HG03442 (cell line): ENCODE measurements at regions not wholly inside any gene's neighbourhood (a gene's known extent, or its start where the extent isn't known, plus 50 kb on each side); places are given as distances from the start of the nearest gene placed in this dataset.

Experiments used
- ATAC-seq: cut with Tn5 transposase; IDR thresholded peaks from one replicate; pipeline ENCODE4 v1.9.1; 2021; ENCODE audit warnings: mild to moderate bottlenecking, moderate library complexity; ENCODE audit not compliant: unreplicated experiment

DNA sequence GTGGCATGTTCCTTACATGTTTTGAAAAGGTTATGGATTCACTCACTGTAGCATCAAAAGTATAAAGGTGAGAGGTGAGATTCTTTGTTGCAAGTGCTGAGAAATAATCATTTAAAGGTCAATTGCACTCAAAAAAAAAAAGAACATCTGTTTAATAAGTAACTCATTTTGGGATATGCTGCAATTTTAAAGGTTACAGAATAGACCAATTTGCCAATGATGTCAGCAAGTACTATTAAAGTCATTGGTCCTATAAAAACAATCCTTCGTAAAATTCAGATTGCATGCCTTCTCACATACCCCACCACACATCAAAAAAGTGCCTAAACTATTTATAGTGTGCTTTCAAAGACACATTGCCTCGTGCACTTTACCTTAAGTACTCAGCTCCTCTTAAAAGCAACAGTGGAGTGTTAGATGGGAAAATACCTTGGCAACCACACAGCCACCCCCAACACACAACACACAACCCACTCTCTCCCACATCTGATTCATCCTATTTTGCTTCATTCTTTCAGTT, 218.2 kb upstream of the ADGRL2 start:
- no peak for ATAC-seq

- ATAC-seq: no peak
These were observed 221.9 kb upstream of the ADGRL2 start for GRCh38 chr1:81578867-81579266.

GRCh38 chr1:81577004-81577697, 223.6 kb upstream of the ADGRL2 start:
- no peak for ATAC-seq

- no peak for ATAC-seq
These were observed 226.3 kb upstream of the ADGRL2 start for GRCh38 chr1:81574408-81574807.

DNA sequence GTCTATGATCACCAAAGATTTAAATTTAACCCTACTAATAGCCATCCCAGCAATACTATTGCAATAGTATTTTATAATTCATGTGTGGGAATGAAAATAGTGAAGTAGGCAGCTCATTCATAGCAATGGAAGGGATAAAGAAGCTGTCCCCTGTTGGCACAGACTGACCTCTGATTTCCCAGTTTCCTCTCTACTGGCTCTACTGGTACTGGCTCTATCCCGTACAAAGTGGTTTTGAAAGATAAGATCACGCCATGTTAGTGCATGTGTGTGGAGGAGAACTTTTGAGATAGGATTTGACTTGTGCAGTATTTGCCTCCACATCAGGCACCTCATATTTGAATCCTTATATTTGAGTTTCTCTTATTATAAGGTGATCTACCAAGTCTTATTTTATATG, 227.3 kb upstream of the ADGRL2 start:
- no peak for ATAC-seq

GRCh38 chr1:81571946-81572345, 228.8 kb upstream of the ADGRL2 start:
- ATAC-seq: no peak

- ATAC-seq: no peak
These were observed 231.0 kb upstream of the ADGRL2 start for GRCh38 chr1:81569761-81570160.

- ATAC-seq: no peak
These were observed 237.1 kb upstream of the ADGRL2 start for GRCh38 chr1:81563632-81564031.

DNA sequence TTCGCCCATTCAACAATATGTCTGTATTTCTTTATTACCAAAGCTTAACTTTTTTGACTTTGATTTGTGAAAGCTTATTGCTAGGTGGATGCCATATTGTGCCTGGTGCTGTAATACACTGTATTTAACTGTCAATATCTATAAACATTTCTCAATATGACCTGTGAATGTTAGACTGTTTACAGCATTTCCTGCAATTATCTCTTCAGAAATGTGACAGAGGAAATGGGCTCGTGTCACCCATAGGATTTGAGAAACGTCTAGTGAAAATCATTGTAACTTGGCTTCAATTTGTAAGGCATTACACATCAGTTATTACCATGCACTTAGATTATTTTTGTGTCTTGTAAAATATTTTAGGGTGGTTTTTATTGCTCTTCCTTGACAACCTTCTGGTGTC, 237.8 kb upstream of the ADGRL2 start:
- no peak for ATAC-seq

DNA sequence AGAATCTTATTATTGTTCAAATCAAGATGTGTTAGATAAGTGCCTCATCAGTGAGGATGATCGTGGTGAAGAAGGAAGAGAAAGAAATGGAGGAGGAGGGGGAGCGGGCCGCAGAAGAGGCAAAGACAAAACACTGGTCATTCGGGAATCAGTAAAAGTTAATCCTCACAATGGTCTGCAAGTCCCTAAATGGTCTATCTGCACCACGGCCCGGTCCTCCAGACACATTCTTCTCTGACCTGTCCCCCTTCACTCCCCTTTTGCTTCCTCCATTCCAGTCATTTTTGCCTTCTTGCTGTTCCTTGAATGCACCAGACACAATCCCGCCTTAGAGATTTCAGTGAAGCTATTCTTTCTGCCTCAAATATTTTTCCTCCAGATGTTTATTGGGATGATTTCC, 240.1 kb upstream of the ADGRL2 start:
- ATAC-seq: no peak

GRCh38 chr1:81559662-81560350, 240.9 kb upstream of the ADGRL2 start:
- peak; percentile 57 for ATAC-seq

- no peak for ATAC-seq
These were observed 242.2 kb upstream of the ADGRL2 start for GRCh38 chr1:81558291-81559076.

DNA sequence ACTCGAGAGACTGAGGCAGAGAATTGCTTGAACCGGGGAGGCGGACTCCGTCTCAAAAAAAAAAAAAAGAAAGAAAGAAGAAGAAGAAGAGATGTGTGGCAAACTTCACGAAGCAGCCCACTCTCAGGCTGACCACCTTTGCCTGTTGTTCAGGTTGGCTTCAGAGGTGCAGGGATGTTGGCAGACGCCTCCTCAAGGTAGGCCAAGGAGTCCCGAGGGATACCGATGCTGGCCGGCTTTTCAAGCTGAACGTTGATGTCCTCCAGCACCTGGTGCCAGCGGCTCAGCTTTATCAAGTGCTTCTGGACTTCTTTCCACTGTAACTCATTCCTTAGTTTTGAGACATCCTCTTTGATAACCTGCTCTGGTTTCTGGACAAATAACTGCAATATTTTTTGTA, 243.8 kb upstream of the ADGRL2 start:
- ATAC-seq: no peak

DNA sequence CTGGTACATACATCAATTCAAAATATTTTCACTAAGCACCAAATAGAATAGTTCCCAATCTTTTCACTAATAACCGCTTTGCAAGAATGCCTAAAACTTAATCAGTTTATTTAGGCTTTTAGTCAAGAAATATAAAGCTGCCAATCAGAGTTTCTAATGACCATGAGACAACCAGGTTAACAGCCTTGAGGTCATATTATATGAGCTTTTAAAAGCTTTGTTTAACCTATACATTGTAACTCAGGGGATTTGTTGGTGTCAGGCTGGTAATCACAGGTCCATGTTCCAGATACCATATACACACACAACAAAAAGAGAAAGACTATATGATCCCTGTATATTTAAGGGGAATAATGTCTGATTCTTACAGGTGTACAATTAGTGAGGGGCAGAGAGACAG, 246.2 kb upstream of the ADGRL2 start:
- no peak for ATAC-seq

GRCh38 chr1:81554108-81554507, 246.6 kb upstream of the ADGRL2 start:
- ATAC-seq: no peak

DNA sequence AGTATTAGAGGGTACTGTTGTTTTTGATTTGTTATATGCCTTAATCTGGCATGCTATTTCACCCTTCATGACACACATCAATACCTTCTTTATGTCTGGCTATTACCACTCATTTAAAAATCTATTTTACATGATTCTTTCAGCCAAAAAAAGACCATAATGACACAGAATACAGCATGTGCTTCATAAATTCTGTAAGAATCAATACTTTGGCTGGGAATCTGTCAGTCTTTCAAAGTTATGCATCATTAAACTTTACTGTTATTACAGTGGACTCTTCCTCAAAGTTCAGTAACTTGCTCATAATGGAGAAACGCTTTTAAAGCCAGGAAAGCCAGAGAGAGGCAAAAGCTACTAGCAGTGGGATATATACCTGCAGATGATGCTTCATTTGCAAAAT, 247.2 kb upstream of the ADGRL2 start:
- ATAC-seq: no peak

DNA sequence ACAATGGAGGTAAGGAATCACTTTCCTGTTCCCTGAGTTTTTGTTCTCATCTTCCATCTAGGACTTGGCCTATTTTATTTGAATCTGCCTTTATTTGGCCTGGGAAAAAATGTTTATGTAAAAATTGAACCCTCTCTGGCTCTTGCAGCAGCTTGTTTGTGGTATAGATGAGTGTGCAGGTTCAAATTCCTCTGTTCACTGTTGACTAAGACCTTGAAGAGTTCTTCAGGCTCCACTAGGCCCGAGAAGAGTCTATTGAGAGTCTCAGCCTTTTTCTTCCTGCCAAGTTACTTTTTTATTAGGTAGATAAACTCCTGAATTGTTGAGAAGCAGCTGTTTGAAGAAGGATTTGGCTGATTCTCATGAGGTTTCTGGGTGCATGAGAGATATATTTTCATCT, 248.8 kb upstream of the ADGRL2 start:
- no peak for ATAC-seq

DNA sequence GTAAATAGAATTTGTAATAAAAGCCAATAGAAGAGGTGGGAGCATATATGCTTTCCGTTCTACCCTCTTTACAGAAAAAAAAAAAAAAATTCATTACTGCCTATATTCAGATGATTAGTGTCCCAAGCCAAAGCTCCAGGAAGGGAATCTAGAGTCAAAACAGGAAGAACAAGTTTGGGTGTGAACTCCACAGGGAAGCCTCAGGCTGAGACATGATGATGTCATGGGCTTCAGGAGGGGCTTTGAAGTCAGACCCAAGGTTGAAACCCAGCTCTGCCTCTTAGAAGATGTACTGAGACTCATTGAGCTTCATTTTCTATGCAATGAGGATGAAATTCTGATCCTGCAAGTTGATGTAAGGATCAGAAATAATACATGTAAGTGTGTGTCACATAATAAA, 250.0 kb upstream of the ADGRL2 start:
- no peak for ATAC-seq

DNA sequence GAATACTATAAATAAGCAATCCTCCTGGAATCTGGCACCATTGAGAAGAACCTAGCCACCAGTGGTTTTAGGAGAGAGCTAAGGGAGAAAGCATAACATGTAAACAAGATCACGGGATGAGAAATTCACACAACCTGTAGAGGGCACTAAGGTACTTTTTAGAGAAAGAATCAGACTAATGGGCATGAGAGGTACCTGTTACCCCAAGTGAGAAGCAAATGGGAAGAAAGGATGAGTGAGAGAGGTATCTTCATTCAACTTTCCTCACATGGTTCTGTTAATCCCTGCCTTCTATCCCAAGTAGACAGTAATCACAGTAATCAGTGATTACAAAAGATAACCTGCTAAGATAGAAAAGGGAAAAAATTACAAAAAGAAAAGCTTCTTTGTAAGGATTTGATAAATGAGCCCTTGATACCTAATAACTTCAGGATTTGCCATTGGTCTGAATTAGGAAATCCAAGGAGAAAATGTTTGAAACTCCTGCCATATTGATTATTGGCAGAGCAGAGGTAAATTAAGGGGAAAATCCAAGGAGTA, 251.1 kb upstream of the ADGRL2 start:
- ATAC-seq: peak; percentile 38

DNA sequence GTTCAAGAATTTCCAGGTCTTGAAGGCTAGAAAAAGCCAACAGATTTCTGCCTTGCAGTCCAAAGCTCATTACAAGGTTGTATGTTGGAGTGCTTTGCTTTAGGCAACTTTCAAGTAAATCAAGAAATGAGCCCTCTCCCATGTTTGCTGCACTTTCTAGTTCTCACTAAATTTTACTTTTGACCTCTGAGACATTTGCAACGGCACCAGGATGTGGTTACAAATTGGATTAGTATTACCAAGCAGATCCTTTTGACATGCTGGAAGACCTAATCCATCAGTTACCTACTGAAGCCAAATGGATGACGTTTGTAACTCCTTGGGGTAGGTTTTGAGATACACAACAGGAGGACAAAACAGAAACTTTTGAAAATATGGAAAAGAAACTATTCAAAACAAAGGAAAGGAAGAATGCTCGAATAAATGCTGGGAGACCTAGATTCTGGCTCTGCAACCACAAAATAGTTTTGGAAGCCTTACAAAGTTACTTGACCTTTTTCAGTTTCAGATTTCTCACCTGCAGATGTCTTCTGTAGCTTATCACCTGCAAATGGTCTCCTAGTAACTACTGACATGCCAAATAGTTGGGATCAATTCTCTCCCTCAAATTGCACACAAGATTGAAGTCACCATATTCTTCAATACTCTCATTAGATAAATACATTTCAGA, 251.7 kb upstream of the ADGRL2 start:
- ATAC-seq: peak; percentile 41

DNA sequence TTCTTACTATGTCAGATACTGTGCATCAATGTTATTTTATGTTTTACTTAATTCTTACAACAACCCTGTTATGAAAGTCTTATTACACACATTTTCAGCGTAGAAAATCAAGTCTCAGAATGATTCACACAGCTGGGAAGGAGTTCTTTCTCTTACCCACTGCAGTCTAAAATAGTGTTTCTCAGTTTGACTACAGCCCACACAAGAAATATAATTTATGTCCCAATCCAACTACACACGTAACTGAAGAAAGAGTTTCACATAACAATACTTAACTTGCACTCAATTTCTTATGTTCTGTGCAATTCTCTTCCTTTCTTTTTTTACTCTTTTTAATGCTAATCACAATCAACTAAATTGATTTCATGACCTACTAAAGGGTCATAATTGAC, 252.8 kb upstream of the ADGRL2 start:
- peak; percentile 80 for ATAC-seq
